ENCODE measurements at regions not wholly inside any gene's neighbourhood (a gene's known extent, or its start where the extent isn't known, plus 50 kb on each side); places are given as distances from the start of the nearest gene placed in this dataset.
A peak's percentile ranks its signal among the peaks of the same experiment; 100 is the strongest.

DNA sequence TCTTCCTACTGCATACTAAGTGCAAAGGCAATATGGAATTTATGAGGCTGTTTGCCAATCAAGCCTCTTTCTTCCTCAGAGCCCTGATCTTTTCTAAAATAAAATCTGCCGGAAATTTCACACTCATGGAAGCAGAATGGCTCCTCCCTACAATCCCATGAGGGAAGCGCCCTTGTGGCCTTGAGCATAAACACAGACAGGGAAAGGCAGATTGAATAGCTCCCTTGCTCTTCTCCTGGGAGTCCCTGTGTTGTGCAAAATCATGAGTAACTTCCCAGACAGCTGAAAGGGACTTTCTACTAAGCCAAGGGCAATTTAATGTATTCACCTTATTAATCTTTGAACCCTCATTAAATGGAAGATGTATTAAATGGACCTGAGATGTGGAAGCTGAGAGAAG is 226.1 kb upstream of the PIK3R1 start:
- DNase-seq (peak in 1 of 5 donors; percentile 39), FAIRE-seq (no peak)
- intact Hi-C loops (cut with DNase I): no loop called here

GRCh38 chr5:67986761-67987160 is 228.8 kb upstream of the PIK3R1 start:
- no peak for TF ChIP-seq CTCF (IDR thresholded peaks at IDR 0.05; ENCODE audit: borderline replicate concordance, extremely low read depth, insufficient read depth)
- FAIRE-seq: no peak
- intact Hi-C loops (cut with DNase I): no loop called here

More for the DNA sequence above, 226.1 kb upstream of the PIK3R1 start:
- no peaks in the 10 kb centered on the region for H3K4me1 ChIP-seq (ENCODE audit: control insufficient read depth in 2 of 3, insufficient read depth in 2 of 3, low read depth in 1 of 3, low read length in 3 of 3)
- TF ChIP-seq CTCF (IDR thresholded peaks at IDR 0.05; ENCODE audit: borderline replicate concordance, extremely low read depth, insufficient read depth): no peak
- no peak overlapping the region for H3K9ac ChIP-seq (ENCODE audit: low read length in 3 of 3)
- H3K27ac ChIP-seq (ENCODE audit: low read depth in 2 of 2, low read length in 2 of 2): no peak overlapping the region
- H3K27me3 ChIP-seq (ENCODE audit: control insufficient read depth, insufficient read depth, low read length): no peaks in the 10 kb centered on the region
- H3K36me3 ChIP-seq (ENCODE audit: control insufficient read depth in 2 of 3, insufficient read depth in 3 of 3, low read length in 3 of 3): no peaks in the 10 kb centered on the region
- no peaks in the 10 kb centered on the region for H3K9me3 ChIP-seq (ENCODE audit: control insufficient read depth in 2 of 3, insufficient read depth in 1 of 3, low read length in 3 of 3)
- H3K4me3 ChIP-seq (ENCODE audit: low read length in 3 of 3): no peak overlapping the region

DNA sequence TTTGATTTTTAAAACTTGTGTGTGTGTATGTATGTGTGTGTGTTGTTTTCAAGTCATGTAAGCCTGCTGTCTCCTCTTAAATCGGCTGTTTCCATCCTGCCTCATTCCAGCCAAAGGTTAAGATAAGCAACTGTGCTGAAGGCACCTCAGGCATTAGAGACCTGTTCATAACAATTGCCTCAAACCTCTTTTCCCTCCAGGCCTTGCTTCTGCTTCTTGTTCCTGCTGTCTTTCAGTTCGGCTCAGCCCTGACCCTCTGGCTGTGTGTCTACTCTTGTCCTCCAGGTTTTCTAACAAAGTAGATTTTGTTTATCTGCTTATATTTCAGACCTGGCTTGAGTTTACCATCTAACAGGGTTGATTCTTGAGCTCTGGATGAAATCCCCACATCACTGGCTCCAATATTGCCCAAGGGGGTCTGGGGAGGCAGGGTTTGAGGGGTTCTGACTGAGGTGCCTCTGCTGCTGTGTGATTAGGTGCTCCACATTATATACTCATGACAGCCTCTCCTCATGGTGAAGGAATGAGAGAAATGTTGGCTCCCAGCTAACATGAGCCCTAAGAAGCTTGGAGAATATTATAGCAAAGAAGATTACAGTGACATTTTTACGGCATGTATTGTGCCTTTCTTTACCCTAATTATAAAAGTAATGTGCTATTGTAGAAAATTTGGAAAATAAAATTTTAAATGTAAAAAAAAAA is 229.7 kb upstream of the PIK3R1 start:
- Histone ChIP-seq H3K27me3 (ENCODE audit: control insufficient read depth, insufficient read depth, low read length) (no peaks in the 10 kb centered on the region), H3K4me1 (ENCODE audit: control insufficient read depth in 2 of 3, insufficient read depth in 2 of 3, low read depth in 1 of 3, low read length in 3 of 3) (no peaks in the 10 kb centered on the region), H3K36me3 (ENCODE audit: control insufficient read depth in 2 of 3, insufficient read depth in 3 of 3, low read length in 3 of 3) (no peaks in the 10 kb centered on the region), H3K9ac (ENCODE audit: low read length in 3 of 3) (no peak overlapping the region), H3K4me3 (ENCODE audit: low read length in 3 of 3) (no peak overlapping the region), H3K27ac (ENCODE audit: low read depth in 2 of 2, low read length in 2 of 2) (no peak overlapping the region), H3K9me3 (ENCODE audit: control insufficient read depth in 2 of 3, insufficient read depth in 1 of 3, low read length in 3 of 3) (no peaks in the 10 kb centered on the region)
- intact Hi-C loops (cut with DNase I): no loop called here
- DNase-seq: no peak
- no peak for TF ChIP-seq CTCF (IDR thresholded peaks at IDR 0.05; ENCODE audit: borderline replicate concordance, extremely low read depth, insufficient read depth)
- no peak for FAIRE-seq

More at GRCh38 chr5:67986761-67987160, 228.8 kb upstream of the PIK3R1 start:
- no peaks in the 10 kb centered on the region for H3K9me3 ChIP-seq (ENCODE audit: control insufficient read depth in 2 of 3, insufficient read depth in 1 of 3, low read length in 3 of 3)
- no peaks in the 10 kb centered on the region for H3K36me3 ChIP-seq (ENCODE audit: control insufficient read depth in 2 of 3, insufficient read depth in 3 of 3, low read length in 3 of 3)
- no peak overlapping the region for H3K4me3 ChIP-seq (ENCODE audit: low read length in 3 of 3)
- H3K4me1 ChIP-seq (ENCODE audit: control insufficient read depth in 2 of 3, insufficient read depth in 2 of 3, low read depth in 1 of 3, low read length in 3 of 3): no peaks in the 10 kb centered on the region
- no peak for DNase-seq
- no peak overlapping the region for H3K9ac ChIP-seq (ENCODE audit: low read length in 3 of 3)
- no peaks in the 10 kb centered on the region for H3K27me3 ChIP-seq (ENCODE audit: control insufficient read depth, insufficient read depth, low read length)
- no peak overlapping the region for H3K27ac ChIP-seq (ENCODE audit: low read depth in 2 of 2, low read length in 2 of 2)

DNA sequence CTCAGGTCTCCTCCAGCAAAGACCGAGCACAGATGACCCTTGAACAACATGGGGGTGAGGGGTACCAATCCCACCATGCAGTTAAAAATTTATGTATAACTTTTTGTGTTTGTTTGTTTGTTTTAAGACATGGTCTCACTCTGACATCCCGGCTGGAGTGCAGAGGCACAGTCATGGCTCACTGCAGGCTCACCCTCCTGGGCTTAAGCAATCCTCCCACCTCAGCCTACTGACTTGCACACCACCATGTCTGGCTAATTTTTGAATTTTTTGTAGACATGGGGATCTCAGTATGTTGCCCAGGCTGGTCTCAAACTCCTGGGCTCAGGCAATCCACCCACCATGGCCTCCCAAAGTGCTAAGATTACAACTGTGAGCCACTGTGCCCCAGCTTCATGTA is 231.0 kb upstream of the PIK3R1 start:
- Histone ChIP-seq H3K9me3 (ENCODE audit: control insufficient read depth in 2 of 3, insufficient read depth in 1 of 3, low read length in 3 of 3) (no peaks in the 10 kb centered on the region), H3K4me1 (ENCODE audit: control insufficient read depth in 2 of 3, insufficient read depth in 2 of 3, low read depth in 1 of 3, low read length in 3 of 3) (no peaks in the 10 kb centered on the region), H3K4me3 (ENCODE audit: low read length in 3 of 3) (no peak overlapping the region), H3K27me3 (ENCODE audit: control insufficient read depth, insufficient read depth, low read length) (no peaks in the 10 kb centered on the region), H3K27ac (ENCODE audit: low read depth in 2 of 2, low read length in 2 of 2) (no peak overlapping the region), H3K9ac (ENCODE audit: low read length in 3 of 3) (no peak overlapping the region), H3K36me3 (ENCODE audit: control insufficient read depth in 2 of 3, insufficient read depth in 3 of 3, low read length in 3 of 3) (no peaks in the 10 kb centered on the region)
- intact Hi-C loops (cut with DNase I): no loop called here
- DNase-seq (no peak), FAIRE-seq (no peak)
- TF ChIP-seq CTCF (IDR thresholded peaks at IDR 0.05; ENCODE audit: borderline replicate concordance, extremely low read depth, insufficient read depth): no peak

Data from kidney (tissue), 13 donors.